ENCODE measurements at regions not wholly inside any gene's neighbourhood (a gene's known extent, or its start where the extent isn't known, plus 50 kb on each side); places are given as distances from the start of the nearest gene placed in this dataset.

DNA sequence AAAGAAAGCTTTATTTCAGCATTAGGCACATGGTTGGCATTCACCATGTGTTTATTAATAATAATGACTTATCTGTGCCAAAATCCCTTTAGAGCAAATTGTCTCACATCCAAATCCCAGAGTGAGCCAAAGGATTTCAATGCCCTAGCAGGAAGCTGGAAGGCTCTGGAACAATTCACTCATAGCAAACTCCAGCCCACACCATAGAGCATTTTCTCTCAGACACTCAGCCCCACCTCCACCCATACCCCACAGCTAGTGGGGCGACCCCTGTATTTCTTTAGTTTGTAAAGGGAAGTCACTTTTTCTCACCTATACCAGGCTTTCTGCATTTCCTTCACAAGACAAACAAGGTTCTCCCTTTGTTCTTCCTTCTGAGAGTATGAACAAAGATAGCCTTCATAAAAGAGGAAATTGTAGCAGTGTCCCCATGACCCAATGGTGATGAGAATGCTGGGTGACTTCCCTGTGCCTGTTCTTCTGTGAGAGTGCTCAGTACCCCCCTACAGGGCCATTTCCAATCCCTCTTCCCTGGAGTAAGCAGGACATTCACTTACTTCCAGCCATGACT lies 100.1 kb upstream of the APCDD1 start:
- TF ChIP-seq, protein P1, sequence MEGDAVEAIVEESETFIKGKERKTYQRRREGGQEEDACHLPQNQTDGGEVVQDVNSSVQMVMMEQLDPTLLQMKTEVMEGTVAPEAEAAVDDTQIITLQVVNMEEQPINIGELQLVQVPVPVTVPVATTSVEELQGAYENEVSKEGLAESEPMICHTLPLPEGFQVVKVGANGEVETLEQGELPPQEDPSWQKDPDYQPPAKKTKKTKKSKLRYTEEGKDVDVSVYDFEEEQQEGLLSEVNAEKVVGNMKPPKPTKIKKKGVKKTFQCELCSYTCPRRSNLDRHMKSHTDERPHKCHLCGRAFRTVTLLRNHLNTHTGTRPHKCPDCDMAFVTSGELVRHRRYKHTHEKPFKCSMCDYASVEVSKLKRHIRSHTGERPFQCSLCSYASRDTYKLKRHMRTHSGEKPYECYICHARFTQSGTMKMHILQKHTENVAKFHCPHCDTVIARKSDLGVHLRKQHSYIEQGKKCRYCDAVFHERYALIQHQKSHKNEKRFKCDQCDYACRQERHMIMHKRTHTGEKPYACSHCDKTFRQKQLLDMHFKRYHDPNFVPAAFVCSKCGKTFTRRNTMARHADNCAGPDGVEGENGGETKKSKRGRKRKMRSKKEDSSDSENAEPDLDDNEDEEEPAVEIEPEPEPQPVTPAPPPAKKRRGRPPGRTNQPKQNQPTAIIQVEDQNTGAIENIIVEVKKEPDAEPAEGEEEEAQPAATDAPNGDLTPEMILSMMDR (IDR thresholded peaks at IDR 0.05) = no peak
- no peak for TF ChIP-seq POLR2A (IDR thresholded peaks at IDR 0.05)

Measured in ovary (tissue), 3 donors.